Islet of Langerhans (tissue), 1 donor: ENCODE measurements at regions not wholly inside any gene's neighbourhood (a gene's known extent, or its start where the extent isn't known, plus 50 kb on each side); places are given as distances from the start of the nearest gene placed in this dataset.
"Not testable (repeated sequence)": the region's sequence is repeated elsewhere in the genome, so short reads cannot be mapped to it uniquely, and the experiment has no call there.

Experiments used
- FAIRE-seq: peaks from one replicate; lab custom pipeline; 2011; peaks lifted over from hg19 to GRCh38; lab: Jason Lieb, UNC

GRCh38 chr1:115179397-115180079 is 90.2 kb upstream of the TSPAN2 start:
- FAIRE-seq, result no peak

DNA sequence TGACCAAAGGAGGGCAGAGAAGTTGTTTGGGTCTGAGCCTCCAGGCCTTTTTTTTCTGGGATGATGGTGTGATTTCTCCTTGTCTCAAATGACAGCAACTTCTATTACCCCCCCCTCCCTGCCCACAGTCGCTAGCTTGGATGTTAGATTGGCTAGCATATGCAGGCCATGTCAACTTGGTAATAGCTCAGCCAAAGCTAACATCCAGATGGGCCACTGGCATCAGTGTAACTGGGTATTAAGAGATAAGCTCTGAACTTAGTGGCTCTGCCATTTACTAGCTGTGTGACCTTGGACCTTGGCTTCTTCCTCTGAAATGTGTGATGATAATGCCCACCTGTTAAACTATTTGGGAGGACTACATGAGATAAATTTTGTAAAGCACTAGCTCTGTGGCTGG is 86.9 kb upstream of the TSPAN2 start:
- no peak for FAIRE-seq

DNA sequence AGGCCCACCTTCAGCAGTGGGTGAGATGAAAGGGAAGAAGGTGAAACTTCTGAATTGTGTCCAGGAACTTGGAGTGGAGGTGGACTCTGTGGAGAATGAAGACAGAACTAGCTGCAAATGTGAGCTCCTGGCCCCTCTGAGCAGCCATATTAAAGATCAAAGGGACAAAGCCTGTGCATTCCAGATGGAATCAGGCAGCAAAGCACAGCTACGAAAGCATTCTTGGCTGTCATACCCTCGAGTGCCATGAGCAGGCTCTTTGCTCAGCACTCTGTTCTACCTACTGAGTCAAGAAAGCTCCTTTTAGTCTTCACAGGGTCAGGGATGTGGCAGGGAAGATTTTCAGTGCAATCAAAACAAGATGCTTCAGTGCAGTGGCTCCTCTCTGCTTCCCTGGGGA is 86.3 kb upstream of the TSPAN2 start:
- FAIRE-seq, result no peak

DNA sequence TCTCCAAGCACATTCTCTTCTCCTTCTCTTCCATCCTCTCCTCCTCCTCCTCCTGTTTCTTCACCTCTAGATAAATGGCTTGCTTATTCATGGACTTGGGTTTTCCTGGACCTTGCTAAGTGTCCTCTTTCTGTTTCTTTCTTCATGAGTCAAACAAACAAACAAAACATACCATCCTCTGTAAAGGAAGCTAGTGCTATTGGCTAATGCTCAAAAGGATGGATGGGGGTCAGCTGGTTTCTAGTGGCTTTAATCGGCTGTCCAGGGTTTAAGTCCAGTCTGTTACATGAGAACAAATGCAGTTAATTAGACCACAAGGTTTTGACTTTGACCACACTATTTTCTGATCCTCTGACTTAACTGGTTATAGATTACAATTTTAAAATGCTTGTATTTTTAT is 83.8 kb upstream of the TSPAN2 start:
- no peak for FAIRE-seq

DNA sequence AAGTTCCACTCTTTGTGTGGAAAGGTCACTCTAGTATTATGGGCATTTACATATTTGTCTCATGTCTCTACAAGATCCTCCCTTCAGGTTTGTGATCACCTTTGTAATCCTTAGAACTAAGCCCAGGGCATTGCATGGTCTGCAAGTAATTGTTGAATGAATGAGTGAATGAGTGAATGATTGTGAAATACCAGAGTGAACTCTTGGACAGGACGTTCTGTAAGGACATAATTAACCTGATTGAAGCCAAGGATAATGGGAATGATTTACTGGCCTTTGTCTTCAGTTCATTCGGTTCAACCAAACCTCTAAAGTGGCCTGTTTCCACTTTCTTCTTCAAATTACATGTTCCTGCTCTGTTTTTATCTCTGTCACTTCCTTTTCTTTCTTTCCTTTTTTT is 83.0 kb upstream of the TSPAN2 start:
- FAIRE-seq, result no peak

- FAIRE-seq, result no peak
These were observed 81.7 kb upstream of the TSPAN2 start for GRCh38 chr1:115170961-115171392.

DNA sequence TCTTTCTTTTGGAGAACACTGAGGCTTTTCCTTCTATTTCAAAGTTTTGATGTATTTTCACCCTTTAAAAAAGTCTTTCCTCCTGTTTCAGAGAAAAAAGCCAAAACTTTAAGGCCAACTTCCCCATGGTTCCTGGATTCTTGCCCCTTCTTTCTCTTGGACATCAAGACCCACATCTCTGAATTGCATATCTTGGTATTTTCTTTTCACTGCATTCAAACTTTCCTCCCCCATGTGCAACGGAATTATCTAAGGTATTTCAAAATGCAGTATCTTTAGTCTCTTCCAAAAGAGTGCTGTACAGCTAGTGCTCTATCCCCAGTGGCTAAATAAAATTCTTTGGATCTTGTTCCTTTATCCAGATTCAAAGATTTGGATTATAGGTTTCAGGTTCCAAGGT is 81.1 kb upstream of the TSPAN2 start:
- no peak for FAIRE-seq

GRCh38 chr1:115168026-115168425 is 78.7 kb upstream of the TSPAN2 start:
- no peak for FAIRE-seq

- FAIRE-seq, result no peak
These were observed 77.3 kb upstream of the TSPAN2 start for GRCh38 chr1:115166531-115167091.

- FAIRE-seq, result no peak
These were observed 76.5 kb upstream of the TSPAN2 start for GRCh38 chr1:115165776-115166175.

GRCh38 chr1:115164940-115165705 is 75.8 kb upstream of the TSPAN2 start:
- no peak for FAIRE-seq

GRCh38 chr1:115164484-115164883 is 75.2 kb upstream of the TSPAN2 start:
- FAIRE-seq, result no peak

- no peak for FAIRE-seq
These were observed 71.4 kb upstream of the TSPAN2 start for GRCh38 chr1:115160728-115161127.

DNA sequence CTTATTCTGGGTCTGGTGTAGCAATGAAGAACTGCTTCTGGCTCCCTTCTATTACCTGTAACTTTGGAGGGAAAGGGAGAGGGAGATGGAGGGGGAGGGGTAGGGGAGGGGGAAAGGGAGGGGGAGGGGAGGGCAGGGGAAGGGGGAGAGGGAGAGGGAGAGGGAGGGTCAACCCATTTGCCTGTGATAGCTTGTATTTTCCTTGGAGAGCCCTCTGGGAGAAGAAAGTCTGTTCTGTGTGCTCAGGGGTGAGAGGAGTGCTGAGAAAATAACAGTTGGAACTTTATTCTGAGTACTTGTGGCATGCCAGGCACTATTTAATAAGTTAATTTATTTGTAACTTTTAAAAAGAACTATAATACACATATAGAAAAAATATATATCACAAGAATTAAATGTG is 70.7 kb upstream of the TSPAN2 start:
- no peak for FAIRE-seq

DNA sequence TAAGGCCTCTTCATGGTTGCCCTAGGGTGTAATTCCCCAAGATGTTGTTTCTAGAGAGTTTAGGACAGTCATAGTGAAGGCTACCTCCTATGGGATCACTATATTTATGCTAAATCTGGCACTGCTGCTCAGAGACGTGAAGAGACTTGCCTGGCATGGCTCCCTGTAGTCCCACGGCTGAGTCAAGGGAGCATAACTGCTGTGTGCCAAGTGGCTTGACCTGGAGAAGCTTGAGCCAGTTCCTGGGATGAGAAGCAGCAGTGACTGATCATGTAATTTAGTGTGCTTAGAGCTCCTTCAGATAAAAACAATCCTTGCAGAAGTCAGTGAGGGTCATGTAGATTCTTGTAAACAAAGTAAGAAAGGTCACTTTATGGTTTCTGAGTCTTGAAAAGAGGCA is 68.9 kb upstream of the TSPAN2 start:
- no peak for FAIRE-seq

- no peak for FAIRE-seq
These were observed 67.6 kb upstream of the TSPAN2 start for GRCh38 chr1:115156826-115157468.

DNA sequence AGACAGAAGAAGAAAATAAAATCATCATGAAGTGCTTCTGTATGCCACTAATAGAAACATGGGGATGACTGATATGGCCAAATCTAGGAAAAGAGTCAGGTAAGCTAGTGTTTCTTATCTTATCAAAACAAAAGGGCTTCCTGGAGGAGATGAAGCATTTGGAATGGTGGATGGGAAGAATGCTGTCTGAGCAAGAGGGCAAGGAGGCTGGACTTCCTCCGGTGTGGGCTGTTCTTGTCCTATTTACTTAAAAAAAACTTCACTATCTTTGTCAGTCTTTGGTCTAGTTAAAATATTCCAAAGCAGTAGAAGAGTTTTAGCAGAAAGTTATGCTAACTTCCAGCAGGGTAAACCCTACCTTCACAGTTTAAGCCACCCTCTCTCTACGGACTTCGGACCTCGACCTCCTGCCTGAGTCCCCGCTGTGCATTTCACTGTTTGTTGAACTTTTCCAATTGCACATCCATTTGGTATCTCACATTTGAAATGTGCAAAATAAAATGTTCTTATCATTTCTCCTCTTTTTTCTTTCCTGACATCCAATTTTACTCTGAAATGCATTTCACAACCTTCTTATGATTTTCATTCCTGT is 64.8 kb upstream of the TSPAN2 start:
- no peak for FAIRE-seq

GRCh38 chr1:115147928-115148327 is 58.6 kb upstream of the TSPAN2 start:
- not testable (repeated sequence) for FAIRE-seq

GRCh38 chr1:115145226-115145625 is 55.9 kb upstream of the TSPAN2 start:
- no peak for FAIRE-seq

- FAIRE-seq, result no peak
These were observed 54.9 kb upstream of the TSPAN2 start for GRCh38 chr1:115144176-115144575.

DNA sequence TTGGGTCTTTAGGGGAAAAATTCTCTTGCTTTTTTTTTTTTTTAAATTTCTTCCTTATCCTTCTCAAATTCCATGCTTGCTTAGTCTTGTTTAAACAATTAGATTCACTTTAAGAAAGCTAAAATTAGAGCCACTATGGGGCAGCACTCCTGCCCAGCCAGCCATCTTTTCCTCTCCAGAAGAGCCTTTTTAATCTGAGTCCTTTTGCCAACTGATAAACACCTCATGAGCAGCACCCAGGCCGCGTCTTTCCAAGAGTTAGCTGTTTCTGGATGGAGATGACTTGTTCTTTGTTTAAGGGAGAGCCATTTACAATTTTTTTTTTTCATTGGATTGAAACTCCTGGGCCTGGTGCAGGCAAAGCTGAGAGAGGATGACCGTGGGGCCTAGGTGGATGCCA is 53.3 kb upstream of the TSPAN2 start:
- no peak for FAIRE-seq

DNA sequence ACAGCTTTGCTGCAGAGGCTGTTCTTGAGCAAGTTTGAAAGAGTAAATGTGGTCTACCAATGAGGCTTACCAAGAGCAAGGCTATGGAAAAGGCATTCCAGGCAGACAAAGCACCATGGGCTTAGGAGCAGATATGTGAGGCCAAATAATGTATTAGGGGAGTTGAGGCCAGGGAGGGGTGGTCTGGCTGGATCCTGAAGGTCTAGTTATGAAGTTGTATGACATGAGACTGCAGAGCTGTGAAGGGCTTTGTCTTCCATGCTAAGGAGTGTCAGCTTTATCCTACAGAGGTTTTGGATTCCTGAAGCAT is 51.8 kb upstream of the TSPAN2 start:
- no peak for FAIRE-seq
